ENCODE measurements at regions not wholly inside any gene's neighbourhood (a gene's known extent, or its start where the extent isn't known, plus 50 kb on each side); places are given as distances from the start of the nearest gene placed in this dataset.

GRCh38 chr7:91519241-91520158 is 255.3 kb downstream of the FZD1 start:
- no peak for TF ChIP-seq CTCF (IDR thresholded peaks at IDR 0.05)
- Mint-ChIP-seq H3K27me3 (ENCODE audit: low read depth in 2 of 2) (no peaks in the 10 kb centered on the region), H3K27ac (no peak overlapping the region), H3K4me1 (no peaks in the 10 kb centered on the region), H3K36me3 (no peaks in the 10 kb centered on the region), H3K9me3 (peaks cover 11 to 13% of the 10 kb centered on the region in 2 donors), H3K4me3 (no peak overlapping the region)
- H3K36me3 ChIP-seq (ENCODE audit: control insufficient read depth, insufficient read depth, low read length): no peaks in the 10 kb centered on the region
- H3K4me1 ChIP-seq (ENCODE audit: control insufficient read depth, insufficient read depth, low read length): no peaks in the 10 kb centered on the region
- intact Hi-C loops (cut with micrococcal nuclease): no loop called here
- WGBS (ENCODE audit: insufficient coverage): 70% methylated on average over 7 of the region's 8 CpGs
- DNase-seq (no peak), ATAC-seq (no peak)
- no peak overlapping the region for H3K4me3 ChIP-seq (ENCODE audit: low read length)
- no peak overlapping the region for H3K27ac ChIP-seq (ENCODE audit: low read length)
- H3K9me3 ChIP-seq (ENCODE audit: control insufficient read depth, insufficient read depth, low read length): peaks cover 3% of the 10 kb centered on the region
- no peaks in the 10 kb centered on the region for H3K27me3 ChIP-seq (ENCODE audit: control insufficient read depth, insufficient read depth, low read length)

GRCh38 chr7:91520645-91521044 is 256.4 kb downstream of the FZD1 start:
- Histone ChIP-seq H3K9me3 (ENCODE audit: control insufficient read depth, insufficient read depth, low read length) (no peaks in the 10 kb centered on the region), H3K27ac (ENCODE audit: low read length) (no peak overlapping the region), H3K4me3 (ENCODE audit: low read length) (no peak overlapping the region), H3K36me3 (ENCODE audit: control insufficient read depth, insufficient read depth, low read length) (no peaks in the 10 kb centered on the region), H3K4me1 (ENCODE audit: control insufficient read depth, insufficient read depth, low read length) (no peaks in the 10 kb centered on the region), H3K27me3 (ENCODE audit: control insufficient read depth, insufficient read depth, low read length) (no peaks in the 10 kb centered on the region)
- WGBS (ENCODE audit: insufficient coverage): no CpG with 5 or more reads among the region's 1 CpG
- intact Hi-C loops (cut with micrococcal nuclease): no loop called here
- no peak for TF ChIP-seq CTCF (IDR thresholded peaks at IDR 0.05)
- Mint-ChIP-seq H3K9me3 (peaks cover 11 to 13% of the 10 kb centered on the region in 2 donors), H3K4me3 (no peak overlapping the region), H3K36me3 (no peaks in the 10 kb centered on the region), H3K4me1 (no peaks in the 10 kb centered on the region), H3K27me3 (ENCODE audit: low read depth in 2 of 2) (no peaks in the 10 kb centered on the region), H3K27ac (no peak overlapping the region)
- ATAC-seq (no peak), DNase-seq (no peak)

- H3K27me3 ChIP-seq (ENCODE audit: control insufficient read depth, insufficient read depth, low read length): no peaks in the 10 kb centered on the region
- ATAC-seq (no peak), DNase-seq (no peak)
- no peaks in the 10 kb centered on the region for H3K36me3 ChIP-seq (ENCODE audit: control insufficient read depth, insufficient read depth, low read length)
- Mint-ChIP-seq H3K4me1 (no peaks in the 10 kb centered on the region), H3K36me3 (peaks cover 8% of the 10 kb centered on the region), H3K4me3 (no peak overlapping the region), H3K9me3 (peaks cover 21 to 22% of the 10 kb centered on the region in 2 donors), H3K27me3 (ENCODE audit: low read depth in 2 of 2) (no peaks in the 10 kb centered on the region), H3K27ac (no peak overlapping the region)
- H3K4me3 ChIP-seq (ENCODE audit: low read length): no peak overlapping the region
- no peak for TF ChIP-seq CTCF (IDR thresholded peaks at IDR 0.05)
- intact Hi-C loops (cut with micrococcal nuclease): no loop called here
- peaks cover 10% of the 10 kb centered on the region for H3K9me3 ChIP-seq (ENCODE audit: control insufficient read depth, insufficient read depth, low read length)
- no peaks in the 10 kb centered on the region for H3K4me1 ChIP-seq (ENCODE audit: control insufficient read depth, insufficient read depth, low read length)
- no peak overlapping the region for H3K27ac ChIP-seq (ENCODE audit: low read length)
These were observed 262.2 kb downstream of the FZD1 start for GRCh38 chr7:91526404-91526803.

- no peaks in the 10 kb centered on the region for H3K36me3 ChIP-seq (ENCODE audit: control insufficient read depth, insufficient read depth, low read length)
- no peaks in the 10 kb centered on the region for H3K27me3 ChIP-seq (ENCODE audit: control insufficient read depth, insufficient read depth, low read length)
- no peak overlapping the region for H3K4me3 ChIP-seq (ENCODE audit: low read length)
- Mint-ChIP-seq H3K27me3 (ENCODE audit: low read depth in 2 of 2) (no peaks in the 10 kb centered on the region), H3K27ac (no peak overlapping the region), H3K4me1 (no peaks in the 10 kb centered on the region), H3K4me3 (no peak overlapping the region), H3K36me3 (peaks cover 8% of the 10 kb centered on the region), H3K9me3 (peaks cover 22 to 23% of the 10 kb centered on the region in 2 donors)
- H3K4me1 ChIP-seq (ENCODE audit: control insufficient read depth, insufficient read depth, low read length): no peaks in the 10 kb centered on the region
- no peak overlapping the region for H3K27ac ChIP-seq (ENCODE audit: low read length)
- WGBS (ENCODE audit: insufficient coverage): 93% methylated on average over 5 of the region's 5 CpGs
- intact Hi-C loops (cut with micrococcal nuclease): no loop called here
- peaks cover 10% of the 10 kb centered on the region for H3K9me3 ChIP-seq (ENCODE audit: control insufficient read depth, insufficient read depth, low read length)
- no peak for DNase-seq
- ATAC-seq: no peak
- no peak for TF ChIP-seq CTCF (IDR thresholded peaks at IDR 0.05)
These were observed 263.2 kb downstream of the FZD1 start for GRCh38 chr7:91527460-91527859.

Measured in natural killer cell (primary cell).